Endothelial cell of umbilical vein (primary cell): ENCODE measurements at regions not wholly inside any gene's neighbourhood (a gene's known extent, or its start where the extent isn't known, plus 50 kb on each side); places are given as distances from the start of the nearest gene placed in this dataset.

ENCODE experiments used
- EZH2 ChIP-seq: IDR thresholded peaks from 2 replicates; pipeline ENCODE4 v1.6.1; 2012; ENCODE audit warnings: borderline replicate concordance, low read depth, mild to moderate bottlenecking, moderate library complexity, low read length, inconsistent platforms; ENCODE audit not compliant: severe bottlenecking
- FOS ChIP-seq: IDR thresholded peaks from 2 replicates; pipeline ENCODE4 v1.6.1; 2011; ENCODE audit warnings: mild to moderate bottlenecking, low read length, moderate library complexity, borderline replicate concordance; ENCODE audit not compliant: insufficient read depth
- GATA2 ChIP-seq: IDR thresholded peaks from 2 replicates; pipeline ENCODE4 v1.7.0; 2011; ENCODE audit warnings: low read depth, mild to moderate bottlenecking, moderate library complexity, mixed read lengths, low read length; ENCODE audit not compliant: insufficient read length, insufficient read depth
- JUN ChIP-seq: IDR thresholded peaks from 2 replicates; pipeline ENCODE4 v1.6.1; 2011; ENCODE audit warnings: borderline replicate concordance, low read depth; ENCODE audit not compliant: insufficient read length, insufficient read depth
- MYC ChIP-seq: IDR thresholded peaks from one replicate; pipeline ENCODE4 v1.6.1; 2011; ENCODE audit warnings: mild to moderate bottlenecking, low read depth, low read length
- POLR2A ChIP-seq: IDR thresholded peaks from 2 replicates; pipeline ENCODE4 v1.6.1; 2012; ENCODE audit warnings: low read depth, mild to moderate bottlenecking, control low read depth, low read length
- POLR2AphosphoS5 ChIP-seq: IDR thresholded peaks from 2 replicates; pipeline ENCODE4 v1.6.1; 2012; ENCODE audit warnings: low read depth, mild to moderate bottlenecking, control low read depth, low read length, moderate library complexity; ENCODE audit not compliant: insufficient read depth
- TF ChIP-seq, protein P1 (sequence below), 2 donors: IDR thresholded peaks; 1 replicate in 1 of 2; 2 replicates in 1 of 2; pipeline ENCODE4 v1.5.1; 2011; ENCODE audit warnings: low read length in 2 of 2, mild to moderate bottlenecking in 2 of 2, moderate library complexity in 2 of 2, control low read depth in 1 of 2, inconsistent platforms in 1 of 2, low read depth in 1 of 2; ENCODE audit not compliant: insufficient read depth in 1 of 2; ENCODE audit errors: extremely low read depth in 1 of 2
- TF ChIP-seq, protein P2 (sequence below): IDR thresholded peaks from 2 replicates; pipeline ENCODE4 v1.6.1; 2011; ENCODE audit not compliant: insufficient read depth, insufficient read length

DNA sequence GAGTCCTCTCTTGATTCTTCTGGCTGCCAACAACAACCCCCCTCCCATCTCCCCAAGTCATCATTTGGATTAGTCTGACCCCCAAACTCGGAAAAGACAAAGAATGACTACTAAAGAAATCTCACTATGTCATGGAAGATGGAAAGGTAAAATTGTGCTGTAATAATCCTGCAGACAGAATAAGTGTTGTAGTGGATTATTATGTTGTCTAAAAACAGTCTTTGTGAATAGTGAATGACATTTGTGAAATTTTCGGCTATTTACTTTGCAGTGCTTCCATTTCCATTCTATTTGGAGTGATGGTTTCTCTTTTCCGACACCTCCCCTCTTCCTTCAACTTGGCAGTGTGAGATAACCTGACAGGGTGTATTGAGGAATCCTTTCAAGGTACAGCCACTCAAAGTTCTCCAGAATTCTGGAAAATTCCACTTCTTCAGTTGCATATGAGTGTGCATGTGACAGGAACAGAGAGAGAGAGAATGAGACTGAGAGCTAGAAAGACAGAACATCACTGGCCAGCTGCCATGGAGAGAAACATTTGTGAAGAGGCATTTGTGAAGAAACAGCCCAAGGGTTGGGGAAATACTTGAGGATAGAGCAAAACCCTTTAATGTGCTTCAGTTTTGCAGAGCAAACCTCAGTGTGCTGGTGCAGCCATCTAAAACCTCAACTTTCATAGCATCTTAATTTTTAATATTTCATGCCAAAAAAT, 141.9 kb upstream of the DLX2 start:
- TF ChIP-seq EZH2: no peak
- TF ChIP-seq, protein P1, sequence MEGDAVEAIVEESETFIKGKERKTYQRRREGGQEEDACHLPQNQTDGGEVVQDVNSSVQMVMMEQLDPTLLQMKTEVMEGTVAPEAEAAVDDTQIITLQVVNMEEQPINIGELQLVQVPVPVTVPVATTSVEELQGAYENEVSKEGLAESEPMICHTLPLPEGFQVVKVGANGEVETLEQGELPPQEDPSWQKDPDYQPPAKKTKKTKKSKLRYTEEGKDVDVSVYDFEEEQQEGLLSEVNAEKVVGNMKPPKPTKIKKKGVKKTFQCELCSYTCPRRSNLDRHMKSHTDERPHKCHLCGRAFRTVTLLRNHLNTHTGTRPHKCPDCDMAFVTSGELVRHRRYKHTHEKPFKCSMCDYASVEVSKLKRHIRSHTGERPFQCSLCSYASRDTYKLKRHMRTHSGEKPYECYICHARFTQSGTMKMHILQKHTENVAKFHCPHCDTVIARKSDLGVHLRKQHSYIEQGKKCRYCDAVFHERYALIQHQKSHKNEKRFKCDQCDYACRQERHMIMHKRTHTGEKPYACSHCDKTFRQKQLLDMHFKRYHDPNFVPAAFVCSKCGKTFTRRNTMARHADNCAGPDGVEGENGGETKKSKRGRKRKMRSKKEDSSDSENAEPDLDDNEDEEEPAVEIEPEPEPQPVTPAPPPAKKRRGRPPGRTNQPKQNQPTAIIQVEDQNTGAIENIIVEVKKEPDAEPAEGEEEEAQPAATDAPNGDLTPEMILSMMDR (IDR thresholded peaks at IDR 0.05; ENCODE audit: extremely low read depth in 1 of 2, insufficient read depth in 1 of 2, low read depth in 1 of 2, low read length in 2 of 2): no peak
- TF ChIP-seq, protein P2, sequence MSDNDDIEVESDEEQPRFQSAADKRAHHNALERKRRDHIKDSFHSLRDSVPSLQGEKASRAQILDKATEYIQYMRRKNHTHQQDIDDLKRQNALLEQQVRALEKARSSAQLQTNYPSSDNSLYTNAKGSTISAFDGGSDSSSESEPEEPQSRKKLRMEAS: no peak
- no peak for TF ChIP-seq POLR2A
- no peak for TF ChIP-seq POLR2AphosphoS5
- no peak for TF ChIP-seq JUN
- no peak for TF ChIP-seq FOS
- no peak for TF ChIP-seq MYC
- TF ChIP-seq GATA2: no peak
